Activated CD8-positive, alpha-beta memory T cell treated with anti-CD3 and anti-CD28 coated beads, Interleukin-2, amount 10 ng/mL, durations not matched to agents 7 days and 5 days (primary cell): ENCODE measurements at regions not wholly inside any gene's neighbourhood (a gene's known extent, or its start where the extent isn't known, plus 50 kb on each side); places are given as distances from the start of the nearest gene placed in this dataset.

Experiments used
- ATAC-seq: fragments of 150-1000 bp; cut with Tn5 transposase; one replicate; pipeline ENCODE4 v1.10.0; 2021; ENCODE audit warnings: moderate library complexity
- CTCF ChIA-PET: fragments of 350-600 bp; sonication (Branson Sonifier 250); formaldehyde crosslinking; loops from one replicate; lab custom pipeline; 2021; ENCODE audit warnings: antibody characterized with exemption; lab: Charles Lee
- DNase-seq: peaks from one replicate; pipeline ENCODE4 v3.0.0-alpha.2; 2020
- H3K27ac Mint-ChIP-seq: one replicate; pipeline ENCODE4 v1.8.0; 2021; ENCODE audit warnings: mild to moderate bottlenecking, mixed read lengths
- H3K27me3 Mint-ChIP-seq: one replicate; pipeline ENCODE4 v1.8.0; 2021; ENCODE audit warnings: mixed read lengths
- H3K36me3 Mint-ChIP-seq: one replicate; pipeline ENCODE4 v1.8.0; 2021; ENCODE audit warnings: mild to moderate bottlenecking, mixed read lengths
- H3K4me1 Mint-ChIP-seq: one replicate; pipeline ENCODE4 v1.8.0; 2021; ENCODE audit warnings: mixed read lengths
- H3K4me3 Mint-ChIP-seq: one replicate; pipeline ENCODE4 v1.8.0; 2021; ENCODE audit warnings: mild to moderate bottlenecking, moderate library complexity, mixed read lengths
- H3K9me3 Mint-ChIP-seq: one replicate; pipeline ENCODE4 v1.8.0; 2022; ENCODE audit warnings: low read depth, mixed read lengths

DNA sequence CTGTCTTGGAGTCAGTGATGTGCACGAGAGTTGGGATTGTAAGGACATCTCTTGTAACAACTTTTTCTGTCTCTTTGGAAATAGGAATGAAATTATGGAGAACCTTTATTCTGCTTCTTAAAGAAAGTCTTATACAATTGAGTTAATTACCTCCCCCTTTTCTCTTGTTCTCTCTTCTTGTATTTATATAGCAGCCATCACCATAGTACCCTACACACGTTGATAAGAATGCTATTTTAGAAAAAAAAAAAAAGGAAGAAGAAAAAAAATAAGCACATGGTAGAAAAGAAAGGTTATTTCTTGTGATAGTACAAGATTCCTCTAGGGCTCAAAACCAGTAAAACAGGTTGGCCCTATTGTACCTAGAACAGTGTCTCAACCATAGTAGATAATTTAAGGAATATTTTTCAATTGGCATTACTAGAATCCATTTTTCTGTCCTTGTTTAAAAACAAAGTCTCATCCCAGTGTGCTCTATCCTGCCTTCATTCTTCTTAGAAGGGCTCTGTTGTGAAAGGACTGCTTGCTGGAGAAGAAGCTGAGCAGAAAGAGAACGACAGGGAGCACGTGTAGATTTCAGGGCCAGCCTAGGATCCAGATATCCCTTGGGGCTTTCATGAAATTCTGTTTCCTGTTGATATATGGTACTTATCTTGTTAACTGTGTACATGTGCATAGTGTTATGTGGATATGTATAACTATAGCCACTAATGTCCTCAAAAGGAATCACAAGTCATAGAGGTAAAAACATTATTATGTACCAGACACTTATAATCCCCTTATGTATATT is 392.3 kb upstream of the MEF2C start:
- CTCF ChIA-PET = no interaction called here

DNA sequence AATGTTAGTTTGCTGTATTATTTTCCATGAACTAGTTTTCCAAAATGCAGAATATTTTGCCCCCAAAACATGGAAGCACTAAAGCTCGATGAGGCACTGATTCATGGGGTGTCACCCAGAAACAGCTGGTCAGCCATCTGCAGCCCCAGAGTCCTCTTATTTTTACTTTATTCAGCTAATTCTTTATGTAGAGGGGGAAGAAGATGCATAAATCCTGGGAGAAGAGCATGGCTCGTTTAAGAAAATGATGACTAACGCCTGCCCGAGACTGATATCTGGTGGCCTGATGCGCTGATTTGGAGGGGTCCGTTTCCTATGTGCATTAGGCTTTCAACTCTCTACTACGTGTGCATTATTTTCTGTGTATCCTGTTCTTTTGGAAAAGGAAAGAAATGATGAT is 390.3 kb upstream of the MEF2C start:
- Mint-ChIP-seq H3K36me3 (no peaks in the 10 kb centered on the region), H3K9me3 (peaks cover 4% of the 10 kb centered on the region), H3K27me3 (no peaks in the 10 kb centered on the region), H3K27ac (no peak overlapping the region), H3K4me1 (no peaks in the 10 kb centered on the region), H3K4me3 (no peak overlapping the region)
- ATAC-seq (no peak), DNase-seq (no peak)
- CTCF ChIA-PET = no interaction called here

More for the DNA sequence above, 392.3 kb upstream of the MEF2C start:
- Mint-ChIP-seq H3K4me3 (no peak overlapping the region), H3K9me3 (no peaks in the 10 kb centered on the region), H3K27me3 (no peaks in the 10 kb centered on the region), H3K4me1 (no peaks in the 10 kb centered on the region), H3K27ac (no peak overlapping the region), H3K36me3 (no peaks in the 10 kb centered on the region)
- ATAC-seq (no peak), DNase-seq (no peak)

- ATAC-seq = no peak
- Mint-ChIP-seq H3K9me3 (peaks cover 7% of the 10 kb centered on the region), H3K4me3 (no peak overlapping the region), H3K27me3 (no peaks in the 10 kb centered on the region), H3K4me1 (no peaks in the 10 kb centered on the region), H3K27ac (no peak overlapping the region), H3K36me3 (no peaks in the 10 kb centered on the region)
- no peak for DNase-seq
- CTCF ChIA-PET = no interaction called here
Measured at GRCh38 chr5:89270901-89271300, 387.9 kb upstream of the MEF2C start.

DNA sequence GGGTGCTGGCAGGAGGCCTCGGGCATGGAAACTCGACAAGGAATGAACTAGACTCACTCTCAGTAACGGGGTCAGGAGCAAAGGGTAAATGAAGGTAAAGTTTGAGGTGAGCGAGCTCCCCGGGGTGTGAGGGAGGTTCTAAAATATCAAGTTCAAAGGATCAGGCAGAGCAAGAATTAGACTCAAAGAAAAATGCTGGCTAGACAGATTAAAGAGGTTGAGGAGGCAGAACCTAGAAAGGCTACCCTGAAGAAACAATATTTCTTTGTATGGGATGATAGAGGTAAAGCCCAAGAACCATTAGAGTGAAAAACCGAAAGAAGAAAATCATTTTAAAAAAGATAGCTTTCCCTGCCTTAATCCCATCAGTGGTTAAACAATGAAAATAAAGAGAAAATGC is 386.7 kb upstream of the MEF2C start:
- no peak for ATAC-seq
- H3K4me3 Mint-ChIP-seq = no peak overlapping the region
- no peak overlapping the region for H3K27ac Mint-ChIP-seq
- no peaks in the 10 kb centered on the region for H3K27me3 Mint-ChIP-seq
- CTCF ChIA-PET = no interaction called here
- H3K9me3 Mint-ChIP-seq = peaks cover 7% of the 10 kb centered on the region
- no peaks in the 10 kb centered on the region for H3K36me3 Mint-ChIP-seq
- no peak for DNase-seq
- H3K4me1 Mint-ChIP-seq = no peaks in the 10 kb centered on the region

DNA sequence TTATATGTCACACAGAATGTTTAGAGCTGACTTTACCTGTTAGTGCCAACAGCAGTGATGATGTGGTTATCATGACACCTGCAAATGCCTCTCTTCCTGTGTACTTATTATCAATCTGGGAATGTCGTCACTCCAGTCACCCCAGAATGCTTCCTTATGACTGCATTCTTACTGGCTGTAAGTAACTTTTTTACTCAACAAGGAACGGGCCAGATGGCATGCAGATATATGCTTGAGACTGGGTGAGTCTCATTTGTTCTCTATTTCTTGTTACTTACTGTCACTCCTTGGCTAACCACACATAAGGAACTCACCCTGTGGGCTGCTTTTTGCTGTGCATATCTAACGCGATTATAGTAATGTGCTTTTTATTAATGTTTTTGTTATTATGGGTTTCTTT is 385.5 kb upstream of the MEF2C start:
- Mint-ChIP-seq H3K4me1 (no peaks in the 10 kb centered on the region), H3K9me3 (peaks cover 7% of the 10 kb centered on the region), H3K27ac (no peak overlapping the region), H3K27me3 (no peaks in the 10 kb centered on the region), H3K36me3 (no peaks in the 10 kb centered on the region), H3K4me3 (no peak overlapping the region)
- CTCF ChIA-PET = no interaction called here
- ATAC-seq (no peak), DNase-seq (no peak)

- H3K4me1 Mint-ChIP-seq = no peaks in the 10 kb centered on the region
- peaks cover 7% of the 10 kb centered on the region for H3K9me3 Mint-ChIP-seq
- CTCF ChIA-PET = no interaction called here
- no peaks in the 10 kb centered on the region for H3K36me3 Mint-ChIP-seq
- H3K27ac Mint-ChIP-seq = no peak overlapping the region
- no peak for DNase-seq
- ATAC-seq = no peak
- no peaks in the 10 kb centered on the region for H3K27me3 Mint-ChIP-seq
- no peak overlapping the region for H3K4me3 Mint-ChIP-seq
Measured at GRCh38 chr5:89267788-89268187, 384.8 kb upstream of the MEF2C start.

- DNase-seq (no peak), ATAC-seq (no peak)
- no peaks in the 10 kb centered on the region for H3K4me1 Mint-ChIP-seq
- CTCF ChIA-PET = no interaction called here
- H3K4me3 Mint-ChIP-seq = no peak overlapping the region
- H3K36me3 Mint-ChIP-seq = no peaks in the 10 kb centered on the region
- H3K9me3 Mint-ChIP-seq = peaks cover 7% of the 10 kb centered on the region
- no peaks in the 10 kb centered on the region for H3K27me3 Mint-ChIP-seq
- no peak overlapping the region for H3K27ac Mint-ChIP-seq
Measured at GRCh38 chr5:89265511-89266179, 382.7 kb upstream of the MEF2C start.

DNA sequence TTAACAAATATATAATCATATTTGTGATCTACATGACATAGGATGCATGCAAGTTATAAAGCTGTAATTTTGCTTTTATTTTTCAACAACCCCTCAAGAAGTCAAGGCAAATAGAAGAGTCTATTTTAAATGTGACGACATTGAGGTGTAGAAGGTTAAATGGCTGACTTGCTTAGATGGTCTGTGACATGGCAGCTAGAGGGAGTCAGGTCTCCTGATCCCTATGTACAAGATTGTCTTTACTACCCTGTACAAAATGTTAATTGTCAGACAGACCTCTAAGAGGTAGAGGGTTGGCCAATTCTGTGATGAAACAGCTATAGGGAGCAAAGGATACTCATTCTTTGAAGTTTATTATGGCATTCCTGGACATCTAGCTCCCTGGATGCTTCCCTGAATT is 380.9 kb upstream of the MEF2C start:
- H3K4me1 Mint-ChIP-seq = no peaks in the 10 kb centered on the region
- no peaks in the 10 kb centered on the region for H3K36me3 Mint-ChIP-seq

DNA sequence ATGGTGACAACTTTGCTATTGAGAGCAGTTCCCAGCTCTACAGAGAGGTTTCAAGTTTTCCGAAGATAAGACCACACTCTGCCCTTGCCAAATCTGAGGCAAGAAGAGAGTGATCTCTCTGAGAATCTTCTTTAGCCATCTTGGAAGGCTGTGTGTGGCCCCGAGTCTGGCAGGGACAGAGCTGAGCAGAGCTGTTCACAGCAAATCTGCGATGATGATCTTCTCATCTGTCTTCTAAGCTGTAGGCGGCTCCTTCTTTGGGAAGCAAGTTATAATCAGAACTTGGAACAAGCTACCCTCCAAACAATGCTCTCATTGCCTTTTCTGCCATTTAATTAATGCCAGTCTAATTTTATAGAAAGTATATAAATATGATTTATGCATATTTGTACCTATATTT is 379.0 kb upstream of the MEF2C start:
- CTCF ChIA-PET = no interaction called here
- no peak overlapping the region for H3K4me3 Mint-ChIP-seq
- H3K4me1 Mint-ChIP-seq = no peaks in the 10 kb centered on the region
- H3K36me3 Mint-ChIP-seq = no peaks in the 10 kb centered on the region
- ATAC-seq (no peak), DNase-seq (no peak)
- no peaks in the 10 kb centered on the region for H3K9me3 Mint-ChIP-seq
- no peaks in the 10 kb centered on the region for H3K27me3 Mint-ChIP-seq
- no peak overlapping the region for H3K27ac Mint-ChIP-seq

More for the DNA sequence above, 380.9 kb upstream of the MEF2C start:
- no peak overlapping the region for H3K27ac Mint-ChIP-seq
- peaks cover 5% of the 10 kb centered on the region for H3K9me3 Mint-ChIP-seq
- H3K27me3 Mint-ChIP-seq = no peaks in the 10 kb centered on the region
- H3K4me3 Mint-ChIP-seq = no peak overlapping the region
- no peak for ATAC-seq
- CTCF ChIA-PET = no interaction called here
- DNase-seq = no peak

DNA sequence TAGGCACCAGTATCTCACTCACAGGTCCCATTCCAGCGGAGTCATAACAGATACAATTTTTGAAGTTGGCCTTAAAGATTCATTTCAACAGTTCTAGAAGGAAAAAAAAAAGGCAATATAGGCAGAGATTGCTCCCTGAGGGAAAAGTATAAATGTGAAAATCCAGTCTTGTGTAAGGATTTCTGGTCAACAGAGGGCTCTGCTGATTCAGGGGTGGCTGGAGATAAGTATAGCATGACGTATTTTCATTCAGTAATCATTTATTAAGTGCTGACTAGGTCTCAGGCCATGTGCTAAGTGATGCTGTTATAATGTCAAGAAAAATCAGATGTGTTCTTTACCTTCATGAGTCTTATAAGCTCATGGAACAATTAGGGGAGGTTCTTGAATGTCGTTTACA is 377.3 kb upstream of the MEF2C start:
- Mint-ChIP-seq H3K4me3 (no peak overlapping the region), H3K4me1 (no peaks in the 10 kb centered on the region), H3K27me3 (no peaks in the 10 kb centered on the region), H3K36me3 (no peaks in the 10 kb centered on the region), H3K27ac (no peak overlapping the region), H3K9me3 (peaks cover 2% of the 10 kb centered on the region)
- no peak for ATAC-seq
- no peak for DNase-seq
- CTCF ChIA-PET = no interaction called here

DNA sequence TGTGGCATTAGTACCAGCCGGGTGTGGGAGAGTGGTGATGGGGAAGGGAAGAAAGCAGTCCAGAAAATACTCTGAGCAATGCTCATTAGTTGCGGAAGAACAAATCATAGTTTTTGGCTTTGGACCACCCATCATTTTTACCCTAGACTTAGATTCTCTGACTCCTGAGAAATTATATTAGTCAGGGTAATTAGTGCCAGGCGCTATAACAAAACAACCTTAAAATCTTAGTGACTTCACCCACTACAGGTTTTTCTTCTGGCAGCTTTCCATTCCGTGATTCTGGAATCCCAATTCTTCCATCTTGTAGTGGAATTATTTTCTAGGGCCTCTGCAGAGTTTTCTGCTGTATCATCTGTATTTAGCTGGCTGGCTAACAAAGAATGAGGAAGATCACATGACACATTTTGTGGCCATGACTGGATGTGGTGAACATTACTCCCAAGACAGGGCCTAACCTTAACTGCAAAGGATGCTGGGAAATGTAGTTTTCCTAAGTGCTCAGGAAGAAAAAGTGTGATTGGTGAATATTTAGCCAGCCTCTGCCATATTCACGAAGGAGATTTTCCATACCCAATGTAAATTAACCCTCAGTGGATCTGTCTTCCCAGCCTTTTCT is 373.0 kb upstream of the MEF2C start:
- peaks cover 2% of the 10 kb centered on the region for H3K9me3 Mint-ChIP-seq
- no peak overlapping the region for H3K27ac Mint-ChIP-seq
- H3K4me3 Mint-ChIP-seq = no peak overlapping the region
- CTCF ChIA-PET = no interaction called here
- H3K4me1 Mint-ChIP-seq = no peaks in the 10 kb centered on the region
- H3K36me3 Mint-ChIP-seq = no peaks in the 10 kb centered on the region
- H3K27me3 Mint-ChIP-seq = no peaks in the 10 kb centered on the region
- DNase-seq (no peak), ATAC-seq (no peak)

GRCh38 chr5:89253666-89254352 is 370.8 kb upstream of the MEF2C start:
- CTCF ChIA-PET = no interaction called here
- no peak overlapping the region for H3K27ac Mint-ChIP-seq
- no peaks in the 10 kb centered on the region for H3K4me1 Mint-ChIP-seq

GRCh38 chr5:89246864-89247263 is 363.9 kb upstream of the MEF2C start:
- no peaks in the 10 kb centered on the region for H3K36me3 Mint-ChIP-seq
- peaks cover 5% of the 10 kb centered on the region for H3K9me3 Mint-ChIP-seq
- H3K27me3 Mint-ChIP-seq = no peaks in the 10 kb centered on the region
- H3K4me1 Mint-ChIP-seq = no peaks in the 10 kb centered on the region
- CTCF ChIA-PET = no interaction called here
- DNase-seq (no peak), ATAC-seq (no peak)
- H3K27ac Mint-ChIP-seq = no peak overlapping the region
- no peak overlapping the region for H3K4me3 Mint-ChIP-seq

More at GRCh38 chr5:89253666-89254352, 370.8 kb upstream of the MEF2C start:
- H3K4me3 Mint-ChIP-seq = no peak overlapping the region
- no peak for ATAC-seq
- DNase-seq = no peak
- no peaks in the 10 kb centered on the region for H3K36me3 Mint-ChIP-seq
- H3K27me3 Mint-ChIP-seq = no peaks in the 10 kb centered on the region
- H3K9me3 Mint-ChIP-seq = peaks cover 2% of the 10 kb centered on the region
